ENCODE measurements at regions not wholly inside any gene's neighbourhood (a gene's known extent, or its start where the extent isn't known, plus 50 kb on each side); places are given as distances from the start of the nearest gene placed in this dataset.

DNA sequence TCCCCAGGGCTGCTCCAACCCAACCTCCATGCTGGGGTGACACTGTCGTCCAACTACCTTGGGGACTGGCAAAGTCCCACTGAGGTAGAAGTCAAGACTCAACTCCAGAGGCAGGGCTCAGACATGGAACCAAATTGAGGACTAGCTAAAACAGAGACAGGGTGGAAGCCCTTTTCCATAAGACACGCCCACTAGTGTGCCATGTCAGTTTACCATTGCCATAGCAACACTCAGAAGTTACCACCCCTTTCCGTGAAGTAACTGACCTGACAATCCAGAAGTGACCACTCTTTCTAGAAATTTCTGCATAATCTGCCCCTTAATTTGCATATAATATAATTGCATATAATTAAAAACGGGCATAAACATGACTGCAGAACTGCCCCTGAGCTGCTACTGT is 409.6 kb downstream of the MED13L start:
- TF ChIP-seq, protein P1, sequence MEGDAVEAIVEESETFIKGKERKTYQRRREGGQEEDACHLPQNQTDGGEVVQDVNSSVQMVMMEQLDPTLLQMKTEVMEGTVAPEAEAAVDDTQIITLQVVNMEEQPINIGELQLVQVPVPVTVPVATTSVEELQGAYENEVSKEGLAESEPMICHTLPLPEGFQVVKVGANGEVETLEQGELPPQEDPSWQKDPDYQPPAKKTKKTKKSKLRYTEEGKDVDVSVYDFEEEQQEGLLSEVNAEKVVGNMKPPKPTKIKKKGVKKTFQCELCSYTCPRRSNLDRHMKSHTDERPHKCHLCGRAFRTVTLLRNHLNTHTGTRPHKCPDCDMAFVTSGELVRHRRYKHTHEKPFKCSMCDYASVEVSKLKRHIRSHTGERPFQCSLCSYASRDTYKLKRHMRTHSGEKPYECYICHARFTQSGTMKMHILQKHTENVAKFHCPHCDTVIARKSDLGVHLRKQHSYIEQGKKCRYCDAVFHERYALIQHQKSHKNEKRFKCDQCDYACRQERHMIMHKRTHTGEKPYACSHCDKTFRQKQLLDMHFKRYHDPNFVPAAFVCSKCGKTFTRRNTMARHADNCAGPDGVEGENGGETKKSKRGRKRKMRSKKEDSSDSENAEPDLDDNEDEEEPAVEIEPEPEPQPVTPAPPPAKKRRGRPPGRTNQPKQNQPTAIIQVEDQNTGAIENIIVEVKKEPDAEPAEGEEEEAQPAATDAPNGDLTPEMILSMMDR (IDR thresholded peaks at IDR 0.05 in 4 of 5, conservative IDR thresholded peaks at IDR 0.05 in 1 of 5), result no peak
- TF ChIP-seq POLR2A (IDR thresholded peaks at IDR 0.05), result no peak

Data from gastrocnemius medialis (tissue), 4 donors.